ENCODE measurements at regions not wholly inside any gene's neighbourhood (a gene's known extent, or its start where the extent isn't known, plus 50 kb on each side); places are given as distances from the start of the nearest gene placed in this dataset.

GRCh38 chr3:187827723-187828122 is 82.5 kb upstream of the BCL6 start:
- DNase-seq: no peak

GRCh38 chr3:187828579-187829452 is 83.5 kb upstream of the BCL6 start:
- DNase-seq: no peak

GRCh38 chr3:187830181-187830580 is 84.9 kb upstream of the BCL6 start:
- no peak for DNase-seq

GRCh38 chr3:187831125-187832051 is 86.1 kb upstream of the BCL6 start:
- DNase-seq: no peak

GRCh38 chr3:187832202-187832601 is 86.9 kb upstream of the BCL6 start:
- DNase-seq: no peak

- DNase-seq: no peak
Measured at GRCh38 chr3:187833375-187833774, 88.1 kb upstream of the BCL6 start.

GRCh38 chr3:187833799-187834578 is 88.7 kb upstream of the BCL6 start:
- no peak for DNase-seq

- no peak for DNase-seq
Measured at GRCh38 chr3:187836823-187837770, 91.8 kb upstream of the BCL6 start.

GRCh38 chr3:187838016-187838540 is 92.8 kb upstream of the BCL6 start:
- DNase-seq: no peak

- no peak for DNase-seq
Measured at GRCh38 chr3:187839422-187839821, 94.2 kb upstream of the BCL6 start.

GRCh38 chr3:187840856-187841255 is 95.6 kb upstream of the BCL6 start:
- no peak for DNase-seq

GRCh38 chr3:187841560-187841959 is 96.3 kb upstream of the BCL6 start:
- DNase-seq: no peak

- no peak for DNase-seq
Measured at GRCh38 chr3:187843654-187844053, 98.4 kb upstream of the BCL6 start.

- no peak for DNase-seq
Measured at GRCh38 chr3:187844708-187845107, 99.4 kb upstream of the BCL6 start.

GRCh38 chr3:187845826-187846225 is 100.6 kb upstream of the BCL6 start:
- no peak for DNase-seq

- DNase-seq: no peak
Measured at GRCh38 chr3:187848401-187848800, 103.1 kb upstream of the BCL6 start.

- DNase-seq: no peak
Measured at GRCh38 chr3:187849016-187849654, 103.9 kb upstream of the BCL6 start.

- DNase-seq: no peak
Measured at GRCh38 chr3:187850258-187850921, 105.1 kb upstream of the BCL6 start.

- no peak for DNase-seq
Measured at GRCh38 chr3:187852842-187853730, 107.8 kb upstream of the BCL6 start.
